ENCODE measurements at regions not wholly inside any gene's neighbourhood (a gene's known extent, or its start where the extent isn't known, plus 50 kb on each side); places are given as distances from the start of the nearest gene placed in this dataset.

DNA sequence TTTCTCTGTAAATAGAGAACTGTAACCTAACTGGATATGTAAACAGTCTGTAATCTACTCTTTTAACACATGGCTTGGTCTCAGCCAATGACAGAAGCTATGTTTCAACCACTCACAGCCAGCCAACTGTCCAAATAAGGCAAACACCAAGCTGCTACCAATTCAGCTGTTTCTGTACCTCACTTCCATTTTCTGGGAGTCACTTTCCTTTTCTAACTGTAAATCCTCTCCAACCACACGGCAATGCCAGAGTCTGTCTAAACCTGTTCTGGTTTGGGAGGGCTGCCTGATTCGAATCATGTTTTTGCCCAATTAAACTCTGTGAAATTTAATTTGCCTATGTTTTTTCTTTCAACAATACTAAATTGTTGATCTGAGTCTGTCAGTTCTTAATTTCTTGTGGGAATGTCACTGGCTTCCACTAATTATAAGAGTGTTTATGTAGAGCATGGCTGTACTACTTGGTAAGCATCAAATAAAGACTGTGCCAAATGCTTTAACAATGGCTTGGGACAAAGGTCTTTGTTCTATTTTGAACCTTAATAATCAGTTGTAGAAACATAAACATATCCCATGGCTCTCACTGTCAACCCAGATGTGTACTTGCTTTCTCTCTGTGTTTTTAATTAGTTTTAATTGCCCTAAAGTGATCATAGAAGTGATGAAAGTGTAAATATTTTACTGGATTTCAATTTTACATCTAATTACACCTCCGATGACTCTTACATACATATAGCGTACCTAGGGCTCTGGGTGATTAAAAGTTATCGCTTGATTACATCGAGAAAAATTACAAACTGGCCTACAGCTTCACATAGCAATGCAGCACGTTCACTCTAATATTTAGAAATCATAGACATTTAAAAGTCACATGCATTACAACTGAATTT, 1144.6 kb upstream of the TMPRSS15 start:
- no peak for DNase-seq

GRCh38 chr21:19553919-19554615, 1150.5 kb upstream of the TMPRSS15 start:
- no peak for DNase-seq

DNA sequence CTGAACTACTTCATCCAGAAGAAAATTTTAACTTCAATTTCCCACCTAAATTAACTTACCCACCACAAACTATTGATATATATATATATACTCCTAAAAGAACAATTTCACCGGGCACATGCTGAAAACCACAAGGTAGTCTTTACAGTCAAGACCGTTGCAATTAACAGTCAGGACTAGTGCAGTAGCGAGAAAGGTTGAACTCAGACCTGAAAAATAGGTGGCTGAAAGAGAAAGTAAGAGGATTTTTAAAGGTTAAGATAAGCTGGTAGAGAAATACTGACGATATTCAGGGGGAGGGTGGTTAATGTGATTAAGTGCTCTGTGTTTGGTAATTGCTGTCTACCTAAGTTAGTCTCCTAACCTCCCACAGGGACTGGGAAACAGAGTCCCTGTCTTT, 1153.5 kb upstream of the TMPRSS15 start:
- no peak for DNase-seq

DNA sequence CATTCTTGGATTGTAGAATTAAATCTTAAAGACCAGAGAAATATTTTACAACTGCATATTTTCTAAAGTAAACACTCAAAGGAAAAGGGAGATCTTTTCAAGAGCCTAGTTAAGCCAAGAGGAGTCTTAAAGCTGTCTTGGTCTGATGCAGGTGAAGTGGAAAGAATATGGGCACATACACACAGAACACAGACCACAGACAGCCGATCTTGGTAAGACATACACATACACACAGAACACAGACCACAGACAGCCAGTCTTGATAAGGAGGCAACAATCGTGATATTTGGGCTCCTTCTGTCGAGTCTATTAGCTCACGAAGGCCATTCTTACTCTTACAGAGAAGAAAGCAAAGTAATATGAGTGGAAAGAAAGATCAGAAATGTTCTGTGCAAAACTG, 1153.9 kb upstream of the TMPRSS15 start:
- no peak for DNase-seq

DNA sequence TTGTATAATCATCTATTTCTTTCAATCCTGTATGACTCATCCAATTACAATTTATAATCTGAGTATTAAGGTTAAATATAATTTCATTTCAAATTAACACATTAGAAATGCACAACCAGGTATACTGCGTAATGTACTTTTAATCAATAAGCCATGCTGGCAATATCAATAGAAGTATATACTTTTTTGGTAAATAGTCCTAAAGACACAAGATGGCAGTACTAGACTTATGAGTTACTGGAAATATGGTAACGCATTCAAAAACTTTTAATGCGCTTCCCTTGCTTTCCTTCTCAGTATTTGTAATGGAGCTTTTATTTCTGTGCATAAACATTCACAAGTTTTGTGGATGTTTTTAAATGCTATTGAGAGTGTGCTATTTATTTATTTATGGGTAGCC, 1162.0 kb upstream of the TMPRSS15 start:
- no peak for DNase-seq

GRCh38 chr21:19566975-19567374, 1163.4 kb upstream of the TMPRSS15 start:
- DNase-seq, result no peak

DNA sequence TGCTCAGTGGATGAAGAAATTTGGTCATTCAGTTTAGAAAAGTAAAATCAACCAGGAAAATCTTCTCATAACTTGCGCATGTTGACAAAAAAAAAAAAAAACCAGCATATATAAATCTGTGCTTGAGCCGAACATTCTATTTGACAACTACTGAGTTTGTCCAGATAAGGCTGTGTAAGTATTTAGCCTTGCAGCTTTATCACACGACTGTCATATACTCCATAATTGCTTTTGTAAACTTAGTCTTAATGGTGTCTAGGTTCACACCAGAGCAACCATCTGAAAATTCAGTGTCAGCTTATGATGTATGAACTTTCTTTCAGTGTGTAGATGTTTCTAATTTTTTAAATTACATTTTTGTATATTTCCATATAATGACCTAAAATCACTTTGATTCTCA, 1173.8 kb upstream of the TMPRSS15 start:
- no peak for DNase-seq

- no peak for DNase-seq
Measured at GRCh38 chr21:19590044-19590443, 1186.5 kb upstream of the TMPRSS15 start.

DNA sequence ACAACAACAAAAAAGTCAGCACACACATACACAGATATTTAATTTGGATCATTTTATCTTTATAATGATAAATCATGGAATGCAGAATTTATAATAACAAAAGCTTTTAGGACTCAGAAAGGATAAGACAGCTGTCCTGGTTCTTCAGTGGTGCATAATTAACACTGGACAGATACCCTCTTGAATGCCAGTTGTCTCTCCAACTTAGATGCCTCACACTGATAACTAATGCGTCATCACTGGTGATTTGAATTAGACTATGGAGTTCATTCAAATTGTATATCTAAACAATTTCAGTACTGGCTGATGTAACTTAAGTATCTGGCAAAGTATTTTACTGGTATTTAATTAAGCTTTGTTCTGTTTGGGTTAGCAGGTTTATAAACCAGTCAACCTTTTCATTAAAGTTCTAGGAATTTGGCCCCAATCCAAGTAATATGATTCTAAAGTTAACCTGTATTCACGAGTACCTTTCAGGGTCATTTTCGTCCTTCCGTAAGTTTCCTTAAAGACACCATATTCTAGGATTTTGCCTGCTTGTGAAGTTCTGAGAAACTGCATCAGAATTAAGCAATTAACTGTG, 1199.5 kb upstream of the TMPRSS15 start:
- no peak for DNase-seq

DNA sequence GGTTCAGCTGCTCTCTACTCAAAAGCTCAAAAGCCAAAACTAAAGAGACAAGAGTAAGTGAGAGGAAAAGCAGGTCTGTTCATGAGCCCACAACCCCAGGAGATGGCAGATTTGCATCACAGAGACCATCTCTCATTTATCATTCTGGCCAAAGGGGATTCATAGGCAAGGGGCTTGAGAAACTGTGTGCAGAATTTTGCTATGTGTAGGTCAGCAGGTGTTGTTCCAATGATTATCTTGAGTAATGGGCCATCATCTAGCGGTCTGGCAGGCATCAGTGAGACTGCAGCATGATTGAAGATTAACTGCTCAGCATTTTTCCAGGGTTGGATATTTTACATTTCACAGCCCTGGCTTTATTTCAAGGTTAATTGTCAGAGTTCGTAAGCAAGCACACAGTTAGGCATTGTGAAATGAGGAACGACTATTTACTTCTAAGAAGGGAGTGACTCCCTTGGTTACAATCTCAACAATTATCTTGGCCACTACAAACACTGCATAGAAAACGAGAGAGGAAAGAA, 1204.6 kb upstream of the TMPRSS15 start:
- no peak for DNase-seq

DNA sequence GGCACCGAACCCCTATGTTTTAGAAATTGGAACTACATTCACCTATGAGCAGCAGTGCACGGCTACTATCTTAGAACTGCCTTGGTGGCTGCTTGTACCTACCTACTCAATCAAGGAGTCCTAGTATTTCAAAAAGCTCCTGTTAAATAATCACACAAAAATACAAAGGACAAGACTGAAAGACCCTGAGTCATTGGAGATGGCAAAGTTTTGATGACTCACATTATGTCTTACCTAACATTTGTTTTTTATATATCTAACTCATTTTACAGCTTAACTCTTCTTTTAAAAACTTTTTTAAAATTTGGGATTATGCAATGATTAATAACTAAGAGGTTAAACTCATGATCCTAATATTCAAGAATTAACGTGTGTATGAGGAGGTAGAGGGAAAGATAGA, 1206.0 kb upstream of the TMPRSS15 start:
- DNase-seq, result no peak

GRCh38 chr21:19621837-19622496, 1218.4 kb upstream of the TMPRSS15 start:
- no peak for DNase-seq

DNA sequence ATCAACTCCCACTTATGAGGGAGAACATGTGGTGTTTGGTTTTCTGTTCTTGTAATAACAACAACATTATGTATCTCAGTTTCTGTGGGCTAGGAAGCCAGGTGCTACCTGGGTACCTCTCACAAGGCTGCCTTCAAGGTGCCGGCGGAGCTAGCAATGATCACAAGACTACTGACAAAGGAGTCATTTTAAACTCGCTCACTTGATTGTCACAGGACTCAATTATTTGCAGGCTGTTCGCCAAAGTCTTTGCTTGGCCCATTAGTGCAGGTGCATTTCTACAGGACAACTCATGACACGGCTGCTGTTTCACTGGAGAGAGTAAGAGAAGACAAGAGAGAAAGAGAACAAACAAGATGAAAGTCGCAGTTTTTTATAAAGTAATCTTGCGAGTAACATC, 1237.4 kb upstream of the TMPRSS15 start:
- DNase-seq, result no peak

DNA sequence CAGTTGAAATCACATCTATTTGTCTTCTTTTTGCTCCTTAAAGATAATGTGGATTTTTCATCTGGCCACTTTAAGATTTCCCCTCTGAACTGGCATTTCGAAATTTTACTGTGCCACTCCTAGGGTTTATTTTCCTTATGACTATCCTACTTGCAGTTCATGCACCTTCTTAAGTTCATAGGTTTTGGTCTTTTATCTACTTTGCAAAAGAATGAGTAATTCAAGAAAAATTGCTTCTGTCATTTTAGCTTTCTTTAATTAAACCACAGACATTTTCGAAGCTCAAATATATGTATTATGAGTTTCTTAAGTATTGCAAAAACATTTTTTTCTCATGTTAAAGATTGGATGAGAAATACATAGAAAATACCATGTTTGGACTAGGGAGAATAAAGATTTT, 1244.8 kb upstream of the TMPRSS15 start:
- no peak for DNase-seq

GRCh38 chr21:19683492-19683891, 1279.9 kb upstream of the TMPRSS15 start:
- no peak for DNase-seq

GRCh38 chr21:19684328-19684727, 1280.7 kb upstream of the TMPRSS15 start:
- no peak for DNase-seq

DNA sequence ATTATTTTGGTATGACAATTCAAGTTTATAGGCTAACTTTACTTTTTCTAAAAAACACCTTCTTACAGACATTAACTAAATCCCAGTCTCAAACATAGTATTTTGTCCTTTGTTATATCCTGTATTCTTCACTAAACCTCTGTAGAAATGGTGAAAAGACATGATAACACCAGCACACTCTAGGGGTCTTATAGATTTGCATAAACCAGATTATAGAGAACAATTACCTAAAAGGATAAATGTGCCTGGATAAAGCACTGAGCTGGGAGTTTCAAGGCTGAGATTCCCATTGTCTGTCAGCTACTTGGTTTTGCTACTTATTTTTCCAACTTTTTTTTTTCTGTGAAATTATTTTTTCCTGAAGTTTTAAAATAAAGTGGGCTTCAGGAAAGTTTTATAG, 1288.6 kb upstream of the TMPRSS15 start:
- no peak for DNase-seq

DNA sequence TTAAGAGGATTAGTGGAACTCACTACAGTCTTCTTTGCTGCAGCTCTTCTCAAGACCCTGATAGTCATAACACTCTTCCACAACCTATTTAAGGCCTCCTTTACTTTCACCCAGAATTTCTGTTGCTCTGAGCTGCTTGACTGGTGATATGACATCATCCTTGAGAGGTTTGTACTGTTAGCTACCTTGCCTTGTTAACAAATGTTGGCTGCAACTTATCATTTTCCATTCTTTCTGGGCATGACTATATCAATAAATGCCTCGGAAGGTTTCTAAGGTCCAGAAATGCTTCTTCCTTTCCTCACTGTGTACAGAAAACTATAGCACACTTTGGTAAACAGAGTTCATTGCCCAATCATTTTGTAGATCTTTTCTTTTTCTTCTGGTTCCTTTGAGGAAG, 1292.2 kb upstream of the TMPRSS15 start:
- DNase-seq, result no peak

- DNase-seq, result no peak
Measured at GRCh38 chr21:19700476-19700875, 1296.9 kb upstream of the TMPRSS15 start.

DNA sequence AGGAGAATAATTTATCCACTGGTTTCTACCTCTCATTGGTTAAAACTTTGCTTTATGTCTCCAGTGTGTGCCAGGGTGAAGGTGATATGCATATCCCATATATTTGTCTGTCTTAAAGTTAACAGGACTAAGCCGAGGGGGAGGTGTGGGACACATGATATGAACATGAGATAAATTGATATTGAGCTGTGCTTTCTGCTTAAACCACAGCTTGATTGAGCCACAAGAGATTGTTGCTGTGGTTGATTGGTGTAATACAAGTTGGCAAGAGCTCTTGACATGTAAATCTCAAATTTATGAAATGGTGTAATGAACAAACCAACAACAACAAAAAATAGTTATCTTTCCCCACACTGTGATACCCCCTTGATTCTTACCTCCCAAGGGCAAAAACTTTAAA, 1295.5 kb upstream of the NCAM2 start:
- no peak for DNase-seq

DNA sequence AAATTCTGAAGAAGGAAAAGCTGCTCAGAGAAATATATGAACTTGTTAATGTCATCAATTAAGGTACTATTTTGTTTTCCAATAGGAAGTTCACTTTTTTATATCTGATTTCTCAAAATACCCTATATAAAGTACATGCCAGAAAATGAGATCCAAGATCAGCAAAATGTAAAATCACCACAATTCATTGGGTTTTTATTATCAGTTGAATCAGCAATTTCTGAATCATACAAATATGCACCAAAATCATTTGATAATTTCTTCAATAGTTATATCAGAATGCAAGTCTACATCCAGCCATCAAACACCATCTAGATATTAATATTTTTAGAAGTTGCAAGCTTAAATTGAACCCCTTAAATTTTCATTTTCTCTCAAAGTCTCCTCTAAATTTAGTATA, 1293.4 kb upstream of the NCAM2 start:
- DNase-seq, result no peak

DNA sequence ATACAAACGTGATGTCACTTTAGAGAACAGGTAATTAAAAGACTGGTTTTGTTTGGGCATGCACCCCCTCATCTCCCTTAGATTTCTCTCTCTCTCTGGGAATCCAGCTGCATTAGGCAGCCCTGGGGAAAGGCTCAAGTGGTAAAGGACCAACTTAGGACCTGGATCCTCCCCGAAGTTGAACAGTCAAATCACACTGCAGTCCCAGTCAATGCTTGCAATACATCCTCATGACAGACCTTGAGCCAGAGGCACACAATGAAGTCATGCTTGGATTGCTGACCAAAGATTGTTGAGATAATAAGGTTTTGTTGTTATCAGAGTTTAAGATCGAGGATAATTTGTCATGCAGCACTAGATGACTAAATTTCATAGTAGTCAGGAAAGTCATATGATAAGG, 1285.8 kb upstream of the NCAM2 start:
- DNase-seq, result no peak

GRCh38 chr21:19713313-19713712, 1284.9 kb upstream of the NCAM2 start:
- no peak for DNase-seq
